UCSD-AML1 (cell line): ENCODE measurements at regions not wholly inside any gene's neighbourhood (a gene's known extent, or its start where the extent isn't known, plus 50 kb on each side); places are given as distances from the start of the nearest gene placed in this dataset.
"Not testable (repeated sequence)": the region's sequence is repeated elsewhere in the genome, so short reads cannot be mapped to it uniquely, and the experiment has no call there.

Experiments used
- DNase-seq: peaks from one replicate; lab custom pipeline; 2025; ENCODE audit not compliant: unreplicated experiment; lab: John Stamatoyannopoulos, UW

- DNase-seq: not testable (repeated sequence)
These were observed 1962.1 kb upstream of the PRR20A start for GRCh38 chr13:55178582-55178981.

GRCh38 chr13:55190996-55191395 is 1949.7 kb upstream of the PRR20A start:
- no peak for DNase-seq

GRCh38 chr13:55199134-55199533 is 1941.6 kb upstream of the PRR20A start:
- DNase-seq: no peak

- no peak for DNase-seq
These were observed 1925.8 kb upstream of the PRR20A start for GRCh38 chr13:55214841-55215345.

GRCh38 chr13:55219538-55219937 is 1921.2 kb upstream of the PRR20A start:
- DNase-seq: no peak

- DNase-seq: no peak
These were observed 1910.7 kb upstream of the PRR20A start for GRCh38 chr13:55229906-55230569.

GRCh38 chr13:55230570-55230908 is 1910.2 kb upstream of the PRR20A start:
- no peak for DNase-seq

GRCh38 chr13:55234311-55234710 is 1906.4 kb upstream of the PRR20A start:
- DNase-seq: no peak

- no peak for DNase-seq
These were observed 1895.6 kb upstream of the PRR20A start for GRCh38 chr13:55245005-55245644.

GRCh38 chr13:55255236-55255635 is 1885.5 kb upstream of the PRR20A start:
- DNase-seq: no peak

- DNase-seq: no peak
These were observed 1877.7 kb upstream of the PRR20A start for GRCh38 chr13:55263045-55263444.

GRCh38 chr13:55266644-55267043 is 1874.1 kb upstream of the PRR20A start:
- DNase-seq: no peak

GRCh38 chr13:55298201-55298600 is 1842.5 kb upstream of the PRR20A start:
- DNase-seq: no peak

- no peak for DNase-seq
These were observed 1838.2 kb upstream of the PRR20A start for GRCh38 chr13:55302568-55302967.

- DNase-seq: no peak
These were observed 1832.8 kb upstream of the PRR20A start for GRCh38 chr13:55307909-55308308.

- DNase-seq: no peak
These were observed 1798.8 kb upstream of the PRR20A start for GRCh38 chr13:55341891-55342290.

- DNase-seq: no peak
These were observed 1795.5 kb upstream of the PRR20A start for GRCh38 chr13:55345224-55345623.

GRCh38 chr13:55347528-55347927 is 1793.2 kb upstream of the PRR20A start:
- no peak for DNase-seq

- no peak for DNase-seq
These were observed 1781.7 kb upstream of the PRR20A start for GRCh38 chr13:55359067-55359466.

- DNase-seq: no peak
These were observed 1779.6 kb upstream of the PRR20A start for GRCh38 chr13:55361141-55361540.

- no peak for DNase-seq
These were observed 1774.0 kb upstream of the PRR20A start for GRCh38 chr13:55366676-55367075.

GRCh38 chr13:55394470-55394869 is 1746.2 kb upstream of the PRR20A start:
- no peak for DNase-seq

GRCh38 chr13:55402870-55403269 is 1737.8 kb upstream of the PRR20A start:
- no peak for DNase-seq
